ENCODE measurements at regions not wholly inside any gene's neighbourhood (a gene's known extent, or its start where the extent isn't known, plus 50 kb on each side); places are given as distances from the start of the nearest gene placed in this dataset.

- no peak for TF ChIP-seq CTCF (IDR thresholded peaks at IDR 0.05; ENCODE audit: poor library complexity)
- TF ChIP-seq EZH2 (IDR thresholded peaks at IDR 0.05; ENCODE audit: borderline replicate concordance) = no peak
- peak; percentile 61 for TF ChIP-seq EZH2phosphoT487 (IDR thresholded peaks at IDR 0.05; ENCODE audit: low read depth, severe bottlenecking, unreplicated experiment)
Observed at GRCh38 chr12:100717733-100718067, 76.9 kb upstream of the ANO4 start.
